Fibroblast of the aortic adventitia (primary cell): ENCODE measurements at regions not wholly inside any gene's neighbourhood (a gene's known extent, or its start where the extent isn't known, plus 50 kb on each side); places are given as distances from the start of the nearest gene placed in this dataset.
"Not testable (repeated sequence)": the region's sequence is repeated elsewhere in the genome, so short reads cannot be mapped to it uniquely, and the experiment has no call there.

Experiments
- DNase-seq: peaks from one replicate; pipeline ENCODE4 v3.0.0-alpha.2; 2010; ENCODE audit warnings: low read depth
- H3K4me3 ChIP-seq: 2 replicates; pipeline ENCODE4 v1.5.1; 2011; ENCODE audit warnings: low read depth, mild to moderate bottlenecking, control low read depth, low read length, moderate library complexity
- TF ChIP-seq, protein P1 (sequence below): IDR thresholded peaks from 2 replicates; pipeline ENCODE4 v1.5.1; 2011; ENCODE audit warnings: mild to moderate bottlenecking, low read length, control low read depth, inconsistent platforms; ENCODE audit not compliant: insufficient read depth

DNA sequence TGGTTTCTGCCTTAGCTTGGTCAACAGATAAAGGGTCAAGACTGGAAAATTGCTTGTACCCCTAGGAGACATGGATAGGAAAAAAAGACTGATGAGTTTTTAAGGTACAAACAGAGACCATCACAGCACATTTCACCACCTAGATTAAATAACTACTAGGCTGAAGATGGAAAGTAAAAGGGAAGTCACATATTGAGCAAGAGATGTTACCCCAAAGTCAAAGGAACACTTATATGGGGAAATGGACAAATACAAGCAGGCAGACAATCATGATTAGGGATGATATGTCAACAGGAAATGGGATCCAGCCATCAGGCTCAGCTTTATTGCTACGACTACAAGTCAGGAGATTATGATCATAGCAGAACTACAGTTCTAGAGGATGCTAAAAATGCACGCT is 1643.1 kb upstream of the CELF4 start:
- DNase-seq: no peak
- TF ChIP-seq, protein P1, sequence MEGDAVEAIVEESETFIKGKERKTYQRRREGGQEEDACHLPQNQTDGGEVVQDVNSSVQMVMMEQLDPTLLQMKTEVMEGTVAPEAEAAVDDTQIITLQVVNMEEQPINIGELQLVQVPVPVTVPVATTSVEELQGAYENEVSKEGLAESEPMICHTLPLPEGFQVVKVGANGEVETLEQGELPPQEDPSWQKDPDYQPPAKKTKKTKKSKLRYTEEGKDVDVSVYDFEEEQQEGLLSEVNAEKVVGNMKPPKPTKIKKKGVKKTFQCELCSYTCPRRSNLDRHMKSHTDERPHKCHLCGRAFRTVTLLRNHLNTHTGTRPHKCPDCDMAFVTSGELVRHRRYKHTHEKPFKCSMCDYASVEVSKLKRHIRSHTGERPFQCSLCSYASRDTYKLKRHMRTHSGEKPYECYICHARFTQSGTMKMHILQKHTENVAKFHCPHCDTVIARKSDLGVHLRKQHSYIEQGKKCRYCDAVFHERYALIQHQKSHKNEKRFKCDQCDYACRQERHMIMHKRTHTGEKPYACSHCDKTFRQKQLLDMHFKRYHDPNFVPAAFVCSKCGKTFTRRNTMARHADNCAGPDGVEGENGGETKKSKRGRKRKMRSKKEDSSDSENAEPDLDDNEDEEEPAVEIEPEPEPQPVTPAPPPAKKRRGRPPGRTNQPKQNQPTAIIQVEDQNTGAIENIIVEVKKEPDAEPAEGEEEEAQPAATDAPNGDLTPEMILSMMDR: no peak
- no peak overlapping the region for H3K4me3 ChIP-seq

DNA sequence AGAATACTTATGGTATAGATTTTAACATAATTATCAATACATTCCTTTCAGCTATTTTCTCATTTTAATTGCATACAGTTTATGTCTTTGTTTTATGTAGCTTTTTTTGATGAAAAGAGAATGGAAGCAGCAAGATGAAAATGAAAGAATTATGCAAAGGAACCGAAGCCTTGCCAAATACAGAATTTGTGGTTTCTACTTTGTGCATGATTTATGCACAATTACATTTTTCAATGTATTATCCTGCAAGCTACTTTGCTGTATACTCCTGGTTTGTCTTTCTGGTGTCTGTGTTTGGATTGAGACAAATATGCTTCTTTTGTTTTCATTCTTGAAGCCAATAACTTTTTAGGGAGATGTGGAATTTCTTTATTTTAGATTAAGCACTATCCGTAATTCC is 1642.6 kb upstream of the CELF4 start:
- no peak for DNase-seq
- H3K4me3 ChIP-seq: no peak overlapping the region
- TF ChIP-seq, protein P1: no peak

DNA sequence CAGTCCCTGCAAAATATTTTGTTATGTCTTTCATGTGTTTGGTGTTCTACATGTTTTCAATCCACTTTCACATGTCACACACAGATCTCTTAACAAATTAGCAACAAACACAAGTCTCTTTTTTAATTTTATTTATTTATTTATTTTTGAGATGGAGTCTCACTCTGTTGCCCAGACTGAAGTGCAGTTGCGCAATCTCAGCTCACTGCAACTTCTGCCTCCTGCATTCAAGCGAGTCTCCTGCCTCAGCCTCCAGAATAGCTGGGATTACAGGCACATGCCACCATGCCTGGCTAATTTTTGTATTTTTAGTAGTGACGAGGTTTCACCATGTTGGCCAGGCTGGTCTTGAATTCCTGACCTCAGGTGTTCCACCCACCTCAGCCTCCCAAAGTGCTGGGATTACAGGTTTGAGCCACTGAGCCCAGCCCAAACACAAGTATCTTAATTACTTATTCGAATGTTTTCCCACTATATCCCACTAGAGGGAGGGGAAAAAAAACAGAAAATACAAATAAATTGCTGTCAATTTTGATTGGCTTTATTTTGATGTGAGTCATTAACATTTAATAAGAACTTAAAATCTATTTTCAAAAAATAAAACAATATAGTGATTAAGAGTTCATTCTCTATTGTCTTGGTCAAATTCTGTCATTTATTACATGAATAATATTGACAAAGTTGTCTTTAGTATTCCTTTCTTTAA is 1641.0 kb upstream of the CELF4 start:
- DNase-seq, H3K4me3 ChIP-seq: not testable (repeated sequence)

DNA sequence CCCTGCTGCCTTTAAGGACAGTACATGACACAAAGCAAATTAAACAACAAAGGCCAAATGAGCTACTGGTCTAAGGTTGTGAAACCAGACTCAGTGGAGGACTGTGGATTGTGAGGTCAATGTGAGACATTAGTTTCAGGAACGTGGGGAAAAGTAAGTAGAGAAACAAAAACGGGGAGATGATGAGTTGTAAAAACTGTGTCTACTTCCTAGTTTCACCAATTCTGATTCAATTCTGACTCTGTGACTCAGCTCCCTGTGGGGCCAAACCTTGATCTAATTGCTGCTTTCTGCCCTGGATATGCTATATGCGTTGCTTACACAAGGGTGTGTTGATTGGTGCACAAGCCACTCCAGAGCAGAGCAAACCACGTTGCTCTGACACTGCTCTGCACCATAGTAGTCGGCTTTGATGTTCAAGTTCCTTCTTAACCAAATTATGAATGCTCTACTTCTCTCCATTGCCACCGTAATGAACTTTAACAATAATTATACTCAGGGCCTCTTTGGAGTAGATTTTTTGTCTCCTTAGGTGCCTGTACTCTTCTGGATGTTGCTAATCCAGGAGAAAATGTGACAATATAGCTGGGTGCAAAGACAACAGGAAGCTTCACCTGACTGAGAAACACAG is 1640.1 kb upstream of the CELF4 start:
- DNase-seq: no peak
- TF ChIP-seq, protein P1: no peak
- no peak overlapping the region for H3K4me3 ChIP-seq

DNA sequence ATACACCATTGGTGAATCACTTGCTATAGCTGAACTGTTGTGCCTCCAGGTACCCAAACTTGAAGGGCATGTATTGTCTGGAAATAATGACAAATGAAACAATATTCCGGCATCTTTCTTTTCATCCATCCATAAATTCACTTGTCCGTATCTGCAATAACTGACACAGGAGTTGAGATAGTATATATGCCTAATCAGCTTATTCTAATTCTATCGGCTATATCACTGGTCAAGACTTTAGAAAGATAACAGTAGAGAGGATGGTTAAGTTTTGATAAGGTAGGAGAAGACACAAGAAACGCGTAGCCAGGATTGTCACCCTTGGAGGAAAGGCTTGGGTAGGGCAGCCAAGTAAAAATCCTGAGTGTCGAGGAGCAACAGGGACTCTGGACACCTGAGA is 1634.6 kb upstream of the CELF4 start:
- DNase-seq: no peak
- TF ChIP-seq, protein P1: no peak
- no peak overlapping the region for H3K4me3 ChIP-seq

DNA sequence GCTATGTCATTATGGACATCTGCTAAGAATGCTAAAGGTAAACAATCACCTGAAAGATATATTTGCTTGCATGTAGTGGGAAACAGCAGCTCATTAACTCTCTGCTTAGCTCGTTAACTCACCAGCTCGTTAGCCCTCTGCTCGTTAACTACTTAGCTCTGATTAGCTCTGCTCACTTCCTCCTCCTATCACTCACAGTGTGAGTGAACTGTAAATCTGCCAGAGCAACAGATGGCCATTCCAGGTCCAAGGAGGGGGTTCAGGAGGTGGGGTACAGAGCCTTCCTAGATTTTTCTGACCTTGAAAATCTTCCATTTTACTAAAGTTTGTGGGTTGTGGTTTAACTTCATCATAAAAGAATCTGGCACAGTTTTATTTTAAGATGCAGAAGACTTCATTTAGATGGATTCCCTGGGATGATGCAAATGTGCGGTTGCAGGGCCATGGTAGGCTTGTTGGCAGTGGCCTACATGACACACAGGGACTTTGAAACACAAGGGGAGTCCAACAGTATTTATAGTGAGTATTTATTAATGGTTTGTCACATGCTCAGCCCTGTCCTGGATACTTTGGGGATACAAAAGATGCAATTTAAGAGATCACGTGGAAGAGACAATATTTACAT is 1633.7 kb upstream of the CELF4 start:
- TF ChIP-seq, protein P1: no peak
- H3K4me3 ChIP-seq: no peak overlapping the region

DNA sequence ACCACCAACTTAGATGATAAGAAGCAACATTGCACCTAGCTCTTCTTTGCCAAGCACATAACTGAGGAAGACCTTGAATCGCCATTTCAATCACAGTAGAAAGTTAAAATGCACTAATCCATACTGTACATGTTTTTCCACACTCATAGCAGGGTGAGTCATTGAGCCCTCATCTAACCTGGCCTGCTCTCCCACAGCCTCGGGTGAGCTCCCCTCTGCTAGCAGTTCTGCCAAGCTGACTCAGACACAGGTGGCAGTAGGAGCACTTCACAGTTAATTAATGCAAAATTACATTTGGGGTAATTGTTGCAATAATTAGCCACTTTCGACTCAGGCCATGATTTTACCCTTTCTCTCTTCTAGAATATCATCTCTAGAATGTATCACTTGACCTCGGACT is 1632.8 kb upstream of the CELF4 start:
- TF ChIP-seq, protein P1: no peak
- DNase-seq: no peak
- no peak overlapping the region for H3K4me3 ChIP-seq

More for the DNA sequence above, 1633.7 kb upstream of the CELF4 start:
- no peak for DNase-seq
